ENCODE measurements at regions not wholly inside any gene's neighbourhood (a gene's known extent, or its start where the extent isn't known, plus 50 kb on each side); places are given as distances from the start of the nearest gene placed in this dataset.

GRCh38 chr13:73593199-73593765 is 534.5 kb downstream of the KLF5 start:
- no peaks in the 10 kb centered on the region for H3K4me1 ChIP-seq (ENCODE audit: insufficient read depth, low read length, poor library complexity, severe bottlenecking)

GRCh38 chr13:73591861-73592260 is 533.1 kb downstream of the KLF5 start:
- POLR2A ChIA-PET = interaction anchor here (0.6 kb wide), 1 partner anchor 92 kb away, joined by 3 read pairs; no protein-coding TSS in a partner anchor
- Histone ChIP-seq H3K4me1 (ENCODE audit: insufficient read depth, low read length, poor library complexity, severe bottlenecking) (no peaks in the 10 kb centered on the region), H3K4me2 (ENCODE audit: low read length) (no peak overlapping the region), H3K9me2 (ENCODE audit: insufficient read depth, low read length) (no peaks in the 10 kb centered on the region), H3K4me3 (ENCODE audit: low read depth, low read length, poor library complexity, severe bottlenecking) (no peak overlapping the region), H3K27ac (ENCODE audit: low read depth, low read length, poor library complexity, severe bottlenecking) (no peak overlapping the region), H3K79me2 (ENCODE audit: insufficient read depth, low read depth, low read length) (no peaks in the 10 kb centered on the region), H3K9me3 (ENCODE audit: low read length) (no peaks in the 10 kb centered on the region), H2AFZ (ENCODE audit: low read length) (no peak overlapping the region), H4K20me1 (ENCODE audit: insufficient read depth, low read length) (no peaks in the 10 kb centered on the region), H3K36me3 (ENCODE audit: insufficient read depth, low read length) (no peaks in the 10 kb centered on the region)
- DNase-seq (ENCODE audit: low spot score) = no peak
- CTCF ChIA-PET (ENCODE audit: unreplicated experiment) = no interaction called here
- no TSS peak for BruUV-seq (replicated peaks)
- TF ChIP-seq CTCF (conservative IDR thresholded peaks at IDR 0.05; ENCODE audit: low read length) (no peak), EZH2phosphoT487 (IDR thresholded peaks at IDR 0.05; ENCODE audit: borderline replicate concordance, low read depth, low read length) (no peak)
- intact Hi-C loops (cut with micrococcal nuclease; ENCODE audit: unreplicated experiment) = no loop called here

More at GRCh38 chr13:73593199-73593765, 534.5 kb downstream of the KLF5 start:
- POLR2A ChIA-PET = no interaction called here
- no peaks in the 10 kb centered on the region for H4K20me1 ChIP-seq (ENCODE audit: insufficient read depth, low read length)
- TF ChIP-seq EZH2phosphoT487 (IDR thresholded peaks at IDR 0.05; ENCODE audit: borderline replicate concordance, low read depth, low read length) = no peak
- TF ChIP-seq CTCF (conservative IDR thresholded peaks at IDR 0.05; ENCODE audit: low read length) = no peak
- DNase-seq (ENCODE audit: low spot score) = no peak
- intact Hi-C loops (cut with micrococcal nuclease; ENCODE audit: unreplicated experiment) = no loop called here
- H3K27ac ChIP-seq (ENCODE audit: low read depth, low read length, poor library complexity, severe bottlenecking) = no peak overlapping the region
- no TSS peak for BruUV-seq (replicated peaks)
- CTCF ChIA-PET (ENCODE audit: unreplicated experiment) = no interaction called here
- H3K79me2 ChIP-seq (ENCODE audit: insufficient read depth, low read depth, low read length) = no peaks in the 10 kb centered on the region
- no peak overlapping the region for H3K4me2 ChIP-seq (ENCODE audit: low read length)
- H3K9me3 ChIP-seq (ENCODE audit: low read length) = no peaks in the 10 kb centered on the region
- H3K36me3 ChIP-seq (ENCODE audit: insufficient read depth, low read length) = no peaks in the 10 kb centered on the region
- no peaks in the 10 kb centered on the region for H3K9me2 ChIP-seq (ENCODE audit: insufficient read depth, low read length)
- H2AFZ ChIP-seq (ENCODE audit: low read length) = no peak overlapping the region
- H3K4me3 ChIP-seq (ENCODE audit: low read depth, low read length, poor library complexity, severe bottlenecking) = no peak overlapping the region

GRCh38 chr13:73590795-73591194 is 532.0 kb downstream of the KLF5 start:
- Histone ChIP-seq H4K20me1 (ENCODE audit: insufficient read depth, low read length) (no peaks in the 10 kb centered on the region), H3K4me3 (ENCODE audit: low read depth, low read length, poor library complexity, severe bottlenecking) (no peak overlapping the region), H3K4me2 (ENCODE audit: low read length) (no peak overlapping the region), H3K9me2 (ENCODE audit: insufficient read depth, low read length) (no peaks in the 10 kb centered on the region), H3K9me3 (ENCODE audit: low read length) (no peaks in the 10 kb centered on the region), H3K79me2 (ENCODE audit: insufficient read depth, low read depth, low read length) (no peaks in the 10 kb centered on the region), H3K36me3 (ENCODE audit: insufficient read depth, low read length) (no peaks in the 10 kb centered on the region), H3K4me1 (ENCODE audit: insufficient read depth, low read length, poor library complexity, severe bottlenecking) (no peaks in the 10 kb centered on the region), H2AFZ (ENCODE audit: low read length) (no peak overlapping the region), H3K27ac (ENCODE audit: low read depth, low read length, poor library complexity, severe bottlenecking) (no peak overlapping the region)
- POLR2A ChIA-PET = no interaction called here
- CTCF ChIA-PET (ENCODE audit: unreplicated experiment) = no interaction called here
- intact Hi-C loops (cut with micrococcal nuclease; ENCODE audit: unreplicated experiment) = no loop called here
- no peak for DNase-seq (ENCODE audit: low spot score)
- TF ChIP-seq EZH2phosphoT487 (IDR thresholded peaks at IDR 0.05; ENCODE audit: borderline replicate concordance, low read depth, low read length) = no peak
- no peak for TF ChIP-seq CTCF (conservative IDR thresholded peaks at IDR 0.05; ENCODE audit: low read length)
- BruUV-seq (replicated peaks) = no TSS peak
